HEK293T (cell line): ENCODE measurements at regions not wholly inside any gene's neighbourhood (a gene's known extent, or its start where the extent isn't known, plus 50 kb on each side); places are given as distances from the start of the nearest gene placed in this dataset.

Source experiments
- ARNT ChIP-seq: fragments of 450-650 bp; IDR thresholded peaks from 2 replicates; pipeline ENCODE4 v1.6.1; 2017; ENCODE audit warnings: mild to moderate bottlenecking
- BHLHE40 ChIP-seq: fragments of 450-650 bp; IDR thresholded peaks from 2 replicates; pipeline ENCODE4 v1.6.1; 2016; ENCODE audit warnings: mild to moderate bottlenecking, moderate library complexity, borderline replicate concordance
- FOXA1 ChIP-seq: fragments of 450-650 bp; IDR thresholded peaks from 2 replicates; pipeline ENCODE4 v1.6.1; 2016; ENCODE audit warnings: mild to moderate bottlenecking
- FOXK2 ChIP-seq: fragments of 450-650 bp; IDR thresholded peaks from 2 replicates; pipeline ENCODE4 v1.6.1; 2016; ENCODE audit warnings: mild to moderate bottlenecking
- FOXM1 ChIP-seq: fragments of 450-650 bp; IDR thresholded peaks from 2 replicates; pipeline ENCODE4 v1.6.1; 2017; ENCODE audit warnings: mild to moderate bottlenecking, borderline replicate concordance
- L3MBTL2 ChIP-seq: fragments of 450-650 bp; conservative IDR thresholded peaks from 2 replicates; pipeline ENCODE4 v1.6.1; 2016; ENCODE audit warnings: mild to moderate bottlenecking
- NFRKB ChIP-seq: fragments of 450-650 bp; IDR thresholded peaks from 2 replicates; pipeline ENCODE4 v1.6.1; 2016; ENCODE audit warnings: mild to moderate bottlenecking, moderate library complexity
- PKNOX1 ChIP-seq: fragments of 450-650 bp; IDR thresholded peaks from 2 replicates; pipeline ENCODE4 v1.6.1; 2016
- SP1 ChIP-seq: fragments of 450-650 bp; IDR thresholded peaks from 2 replicates; pipeline ENCODE4 v1.6.1; 2017
- SUZ12 ChIP-seq: fragments of 450-650 bp; IDR thresholded peaks from 2 replicates; pipeline ENCODE4 v1.6.1; 2016; ENCODE audit warnings: mild to moderate bottlenecking
- TARDBP ChIP-seq: fragments of 450-650 bp; IDR thresholded peaks from 2 replicates; pipeline ENCODE4 v1.6.1; 2016

- no peak for TF ChIP-seq FOXM1
- TF ChIP-seq PKNOX1: no peak
- TF ChIP-seq SUZ12: no peak
- TF ChIP-seq NFRKB: no peak
- TF ChIP-seq L3MBTL2: no peak
- no peak for TF ChIP-seq SP1
- TF ChIP-seq FOXA1: no peak
- no peak for TF ChIP-seq BHLHE40
- no peak for TF ChIP-seq ARNT
- TF ChIP-seq TARDBP: no peak
- TF ChIP-seq FOXK2: no peak
Observed at GRCh38 chr6:100948381-100949133, 67.4 kb upstream of the ASCC3 start.
